Chondrocyte (in vitro differentiated cells): ENCODE measurements at regions not wholly inside any gene's neighbourhood (a gene's known extent, or its start where the extent isn't known, plus 50 kb on each side); places are given as distances from the start of the nearest gene placed in this dataset.

ENCODE experiments used
- DNase-seq: peaks from one replicate; pipeline ENCODE4 v3.0.0; 2021; ENCODE audit warnings: mixed read lengths, low spot score
- H3K27ac Mint-ChIP-seq: one replicate; pipeline ENCODE4 v1.8.0; 2021; ENCODE audit warnings: mild to moderate bottlenecking, moderate library complexity, mixed read lengths; ENCODE audit not compliant: unreplicated experiment
- H3K27me3 Mint-ChIP-seq: 2 replicates; pipeline ENCODE4 v1.8.0; 2021; ENCODE audit warnings: low read depth, mixed read lengths
- H3K36me3 Mint-ChIP-seq: 2 replicates; pipeline ENCODE4 v1.8.0; 2021; ENCODE audit warnings: low read depth, mixed read lengths
- H3K4me1 Mint-ChIP-seq: 2 replicates; pipeline ENCODE4 v1.8.0; 2021; ENCODE audit warnings: low read depth, mild to moderate bottlenecking, mixed read lengths
- H3K4me3 Mint-ChIP-seq: one replicate; pipeline ENCODE4 v1.8.0; 2021; ENCODE audit warnings: mild to moderate bottlenecking, moderate library complexity, mixed read lengths; ENCODE audit not compliant: unreplicated experiment
- H3K9me3 Mint-ChIP-seq: 2 replicates; pipeline ENCODE4 v1.8.0; 2021; ENCODE audit warnings: low read depth, mixed read lengths
- TF ChIP-seq, protein P1 (sequence below): fragments of 200-600 bp; sonication (generic); IDR thresholded peaks from 2 replicates; pipeline ENCODE4 v1.5.0; 2021; ENCODE audit warnings: antibody characterized with exemption, mild to moderate bottlenecking, moderate library complexity

DNA sequence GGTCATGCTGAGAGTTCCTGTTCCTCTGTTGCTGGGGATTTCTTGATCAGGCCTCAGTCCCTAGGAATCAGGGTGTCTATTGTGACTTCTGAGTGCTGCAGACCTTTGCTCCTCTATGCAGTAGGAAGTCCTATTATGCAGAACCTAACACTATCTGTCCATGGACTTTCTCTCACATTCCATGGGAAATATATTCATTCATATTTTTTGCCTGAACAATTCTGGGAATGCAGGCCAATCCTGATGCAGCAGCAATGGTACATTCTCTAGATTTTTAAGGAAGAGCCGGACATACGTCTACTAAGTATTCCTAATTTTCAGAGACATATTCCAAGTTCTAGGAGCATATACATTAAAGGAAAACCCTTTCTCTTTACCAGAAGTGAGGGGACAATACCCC, 61.1 kb upstream of the C1orf87 start:
- H3K4me3 Mint-ChIP-seq = no peak overlapping the region
- TF ChIP-seq, protein P1, sequence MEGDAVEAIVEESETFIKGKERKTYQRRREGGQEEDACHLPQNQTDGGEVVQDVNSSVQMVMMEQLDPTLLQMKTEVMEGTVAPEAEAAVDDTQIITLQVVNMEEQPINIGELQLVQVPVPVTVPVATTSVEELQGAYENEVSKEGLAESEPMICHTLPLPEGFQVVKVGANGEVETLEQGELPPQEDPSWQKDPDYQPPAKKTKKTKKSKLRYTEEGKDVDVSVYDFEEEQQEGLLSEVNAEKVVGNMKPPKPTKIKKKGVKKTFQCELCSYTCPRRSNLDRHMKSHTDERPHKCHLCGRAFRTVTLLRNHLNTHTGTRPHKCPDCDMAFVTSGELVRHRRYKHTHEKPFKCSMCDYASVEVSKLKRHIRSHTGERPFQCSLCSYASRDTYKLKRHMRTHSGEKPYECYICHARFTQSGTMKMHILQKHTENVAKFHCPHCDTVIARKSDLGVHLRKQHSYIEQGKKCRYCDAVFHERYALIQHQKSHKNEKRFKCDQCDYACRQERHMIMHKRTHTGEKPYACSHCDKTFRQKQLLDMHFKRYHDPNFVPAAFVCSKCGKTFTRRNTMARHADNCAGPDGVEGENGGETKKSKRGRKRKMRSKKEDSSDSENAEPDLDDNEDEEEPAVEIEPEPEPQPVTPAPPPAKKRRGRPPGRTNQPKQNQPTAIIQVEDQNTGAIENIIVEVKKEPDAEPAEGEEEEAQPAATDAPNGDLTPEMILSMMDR = no peak
- peaks cover 80% of the 10 kb centered on the region for H3K4me1 Mint-ChIP-seq
- H3K27ac Mint-ChIP-seq = peak overlapping the region; percentile 88
- H3K27me3 Mint-ChIP-seq = no peaks in the 10 kb centered on the region
- H3K36me3 Mint-ChIP-seq = no peaks in the 10 kb centered on the region
- no peak for DNase-seq
- H3K9me3 Mint-ChIP-seq = no peaks in the 10 kb centered on the region

- H3K27me3 Mint-ChIP-seq = no peaks in the 10 kb centered on the region
- no peak overlapping the region for H3K4me3 Mint-ChIP-seq
- no peak for DNase-seq
- TF ChIP-seq, protein P1 = no peak
- peaks cover 89% of the 10 kb centered on the region for H3K4me1 Mint-ChIP-seq
- H3K36me3 Mint-ChIP-seq = no peaks in the 10 kb centered on the region
- H3K27ac Mint-ChIP-seq = peak overlapping the region; percentile 95
- no peaks in the 10 kb centered on the region for H3K9me3 Mint-ChIP-seq
These were observed 60.3 kb upstream of the C1orf87 start for GRCh38 chr1:60133848-60134247.

DNA sequence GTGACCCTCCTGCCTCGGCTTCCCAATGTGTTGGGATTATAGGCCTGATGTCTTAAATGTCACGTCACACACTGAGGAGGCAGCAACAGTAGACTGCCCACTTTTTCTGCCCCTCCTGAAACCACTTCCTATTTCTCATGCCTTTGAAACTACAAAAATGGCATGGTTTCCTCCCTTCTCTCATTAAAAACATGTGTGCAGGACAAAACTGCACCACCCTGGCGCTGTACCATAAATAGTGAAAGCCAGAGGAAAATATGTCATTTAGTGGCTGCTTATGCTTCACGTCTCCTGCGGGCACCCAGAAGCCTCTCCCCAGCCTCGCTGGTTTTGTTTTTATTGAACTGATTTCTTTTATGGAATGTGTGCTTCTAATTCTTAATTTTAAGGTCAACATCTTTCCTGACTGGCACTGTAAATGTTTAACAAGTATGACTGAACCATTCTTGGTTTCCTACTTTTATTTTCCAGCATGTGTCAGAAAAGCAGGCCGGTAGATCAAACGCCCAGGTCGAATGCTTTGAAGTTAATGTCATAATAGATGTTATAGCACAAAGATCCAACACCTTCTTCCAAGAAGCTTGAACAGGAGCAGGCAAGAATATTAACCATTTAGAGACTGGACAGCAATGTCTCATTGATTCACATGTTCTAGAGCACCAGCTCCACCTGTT, 59.6 kb upstream of the C1orf87 start:
- peaks cover 92% of the 10 kb centered on the region for H3K4me1 Mint-ChIP-seq

GRCh38 chr1:60132108-60132507, 58.5 kb upstream of the C1orf87 start:
- no peaks in the 10 kb centered on the region for H3K36me3 Mint-ChIP-seq
- TF ChIP-seq, protein P1 = no peak
- no peaks in the 10 kb centered on the region for H3K9me3 Mint-ChIP-seq
- no peaks in the 10 kb centered on the region for H3K27me3 Mint-ChIP-seq
- peaks cover 84% of the 10 kb centered on the region for H3K4me1 Mint-ChIP-seq
- no peak for DNase-seq
- peak overlapping the region; percentile 72 for H3K27ac Mint-ChIP-seq
- H3K4me3 Mint-ChIP-seq = peak overlapping the region; percentile 21

More for the DNA sequence above, 59.6 kb upstream of the C1orf87 start:
- Mint-ChIP-seq H3K36me3 (no peaks in the 10 kb centered on the region), H3K4me3 (peak overlapping the region; percentile 35), H3K9me3 (no peaks in the 10 kb centered on the region), H3K27me3 (no peaks in the 10 kb centered on the region), H3K27ac (peak overlapping the region; percentile 95)
- TF ChIP-seq, protein P1 = peak; percentile 55
- no peak for DNase-seq

DNA sequence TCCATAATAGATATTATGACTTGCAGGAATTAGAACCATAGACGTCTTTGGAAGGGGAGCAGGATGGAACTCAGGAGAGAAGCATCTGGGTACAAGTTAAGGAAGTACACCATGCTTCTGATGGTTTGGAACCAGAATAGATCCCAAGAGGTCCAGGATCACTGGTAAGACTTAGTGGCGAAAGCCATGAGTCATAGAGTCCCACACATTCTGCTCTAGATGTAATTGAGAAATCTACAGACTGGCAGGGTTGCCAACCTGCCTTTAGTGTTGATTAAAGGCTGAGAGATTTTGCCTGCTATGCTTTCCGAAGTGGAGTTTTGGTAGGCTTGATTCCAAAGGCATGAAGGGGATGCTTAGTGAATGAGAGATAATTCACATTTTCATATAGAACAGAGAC, 57.1 kb upstream of the C1orf87 start:
- H3K27ac Mint-ChIP-seq = peak overlapping the region; percentile 50

More for the DNA sequence above, 57.1 kb upstream of the C1orf87 start:
- Mint-ChIP-seq H3K27me3 (no peaks in the 10 kb centered on the region), H3K4me1 (peaks cover 70% of the 10 kb centered on the region), H3K36me3 (no peaks in the 10 kb centered on the region), H3K4me3 (no peak overlapping the region), H3K9me3 (no peaks in the 10 kb centered on the region)
- TF ChIP-seq, protein P1 = no peak
- no peak for DNase-seq
